ENCODE measurements at regions not wholly inside any gene's neighbourhood (a gene's known extent, or its start where the extent isn't known, plus 50 kb on each side); places are given as distances from the start of the nearest gene placed in this dataset.

GRCh38 chr1:95829556-95829955, 595.5 kb downstream of the RWDD3 start:
- TF ChIP-seq CTCF (IDR thresholded peaks at IDR 0.05) (no peak), POLR2A (IDR thresholded peaks at IDR 0.05) (no peak)
